ENCODE measurements at regions not wholly inside any gene's neighbourhood (a gene's known extent, or its start where the extent isn't known, plus 50 kb on each side); places are given as distances from the start of the nearest gene placed in this dataset.

- no peak overlapping the region for H3K27ac ChIP-seq (ENCODE audit: low read depth, low read length)
These were observed 252.1 kb upstream of the TAC1 start for GRCh38 chr7:97479740-97480290.

DNA sequence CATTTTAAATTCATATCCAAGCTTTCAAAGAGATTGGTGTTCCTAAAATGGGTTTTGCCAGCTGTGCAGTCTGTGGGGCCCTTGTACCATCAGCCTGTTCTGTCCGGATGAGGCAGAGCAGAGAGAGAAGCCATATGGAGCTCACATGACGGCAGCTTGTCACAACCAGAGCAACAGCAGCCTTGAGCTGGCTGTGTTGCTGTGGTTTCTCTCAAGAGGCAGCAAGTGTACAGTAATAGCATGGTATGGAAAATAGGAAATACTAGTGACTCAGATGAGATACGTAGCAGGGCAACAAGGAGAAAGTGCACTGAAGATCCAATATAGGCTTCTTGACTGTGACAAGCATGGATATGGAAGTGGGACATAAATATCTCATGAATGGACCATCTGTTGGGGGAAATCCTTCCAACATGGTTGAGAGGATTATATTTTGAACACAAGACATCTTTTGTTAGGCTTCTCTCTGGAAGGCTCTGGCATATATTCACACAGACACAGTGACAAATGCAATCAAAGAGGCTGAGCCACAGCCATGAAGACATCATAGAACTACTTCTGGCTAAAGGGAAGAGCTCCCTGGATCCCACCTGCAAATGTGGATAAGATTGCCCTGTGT, 251.0 kb upstream of the TAC1 start:
- Histone ChIP-seq H3K4me1 (ENCODE audit: control insufficient read depth in 5 of 5, insufficient read depth in 5 of 5, low read length in 5 of 5) (no peaks in the 10 kb centered on the region), H3K36me3 (ENCODE audit: control insufficient read depth in 5 of 5, insufficient read depth in 5 of 5, low read length in 5 of 5) (no peaks in the 10 kb centered on the region), H3K27ac (ENCODE audit: low read depth, low read length) (no peak overlapping the region), H3K4me3 (ENCODE audit: low read depth in 1 of 5, low read length in 5 of 5) (no peak overlapping the region), H3K27me3 (ENCODE audit: control insufficient read depth in 5 of 5, insufficient read depth in 4 of 5, low read length in 5 of 5) (no peaks in the 10 kb centered on the region), H3K9ac (ENCODE audit: low read length in 5 of 5) (no peak overlapping the region), H3K9me3 (ENCODE audit: control insufficient read depth in 5 of 5, low read length in 5 of 5) (no peaks in the 10 kb centered on the region)

More at GRCh38 chr7:97479740-97480290, 252.1 kb upstream of the TAC1 start:
- Histone ChIP-seq H3K4me3 (ENCODE audit: low read depth in 1 of 5, low read length in 5 of 5) (no peak overlapping the region), H3K27me3 (ENCODE audit: control insufficient read depth in 5 of 5, insufficient read depth in 4 of 5, low read length in 5 of 5) (no peaks in the 10 kb centered on the region), H3K9ac (ENCODE audit: low read length in 5 of 5) (no peak overlapping the region), H3K36me3 (ENCODE audit: control insufficient read depth in 5 of 5, insufficient read depth in 5 of 5, low read length in 5 of 5) (no peaks in the 10 kb centered on the region), H3K4me1 (ENCODE audit: control insufficient read depth in 5 of 5, insufficient read depth in 5 of 5, low read length in 5 of 5) (no peaks in the 10 kb centered on the region), H3K9me3 (ENCODE audit: control insufficient read depth in 5 of 5, low read length in 5 of 5) (no peaks in the 10 kb centered on the region)

DNA sequence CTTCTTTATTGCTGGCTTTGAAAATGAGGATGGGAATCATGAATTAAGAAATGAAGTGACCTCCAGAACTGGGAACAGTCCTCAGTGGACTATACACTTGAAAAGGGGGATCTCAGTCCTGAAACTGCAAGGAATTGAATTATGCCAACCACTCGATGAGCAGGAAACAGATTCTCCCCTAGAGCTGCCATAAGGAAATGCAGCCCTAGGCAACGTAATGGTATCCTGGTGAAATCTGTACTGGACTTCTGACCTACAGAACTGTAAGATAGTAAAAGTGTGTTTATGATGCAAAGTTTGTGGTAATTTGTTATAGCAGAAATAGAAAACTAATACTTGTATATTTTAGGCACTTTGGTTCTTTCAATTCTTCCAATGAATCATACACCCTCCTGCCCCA, 236.4 kb upstream of the TAC1 start:
- H3K4me1 ChIP-seq (ENCODE audit: control insufficient read depth in 5 of 5, insufficient read depth in 5 of 5, low read length in 5 of 5) = no peaks in the 10 kb centered on the region
- H3K27me3 ChIP-seq (ENCODE audit: control insufficient read depth in 5 of 5, insufficient read depth in 4 of 5, low read length in 5 of 5) = no peaks in the 10 kb centered on the region
- H3K9ac ChIP-seq (ENCODE audit: low read length in 5 of 5) = no peak overlapping the region
- no peaks in the 10 kb centered on the region for H3K9me3 ChIP-seq (ENCODE audit: control insufficient read depth in 5 of 5, low read length in 5 of 5)
- H3K36me3 ChIP-seq (ENCODE audit: control insufficient read depth in 5 of 5, insufficient read depth in 5 of 5, low read length in 5 of 5) = no peaks in the 10 kb centered on the region
- no peak overlapping the region for H3K4me3 ChIP-seq (ENCODE audit: low read depth in 1 of 5, low read length in 5 of 5)
- no peak overlapping the region for H3K27ac ChIP-seq (ENCODE audit: low read depth, low read length)

DNA sequence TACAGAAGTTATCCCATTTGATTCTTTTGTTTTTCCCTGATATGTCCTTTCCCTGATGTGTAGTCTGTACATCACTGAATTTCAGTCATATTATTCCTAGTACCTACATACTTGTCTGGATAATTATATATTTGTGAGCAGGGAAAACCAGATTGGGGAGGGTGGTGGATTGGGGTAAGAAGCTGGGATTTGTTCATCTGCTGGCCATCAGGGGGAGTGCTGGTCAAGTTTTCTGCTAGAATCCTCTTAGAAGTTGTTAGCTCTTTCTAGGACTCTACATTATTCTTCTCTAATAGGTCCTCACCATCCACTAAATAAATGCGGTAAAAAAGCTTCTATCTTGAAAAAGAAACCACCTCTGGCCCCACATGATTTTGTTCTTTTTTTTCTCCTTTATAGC, 232.7 kb upstream of the TAC1 start:
- H3K4me1 ChIP-seq (ENCODE audit: control insufficient read depth in 5 of 5, insufficient read depth in 5 of 5, low read length in 5 of 5) = no peaks in the 10 kb centered on the region
- no peak overlapping the region for H3K4me3 ChIP-seq (ENCODE audit: low read depth in 1 of 5, low read length in 5 of 5)
- no peak overlapping the region for H3K9ac ChIP-seq (ENCODE audit: low read length in 5 of 5)
- no peaks in the 10 kb centered on the region for H3K9me3 ChIP-seq (ENCODE audit: control insufficient read depth in 5 of 5, low read length in 5 of 5)
- no peak overlapping the region for H3K27ac ChIP-seq (ENCODE audit: low read depth, low read length)
- H3K27me3 ChIP-seq (ENCODE audit: control insufficient read depth in 5 of 5, insufficient read depth in 4 of 5, low read length in 5 of 5) = no peaks in the 10 kb centered on the region
- H3K36me3 ChIP-seq (ENCODE audit: control insufficient read depth in 5 of 5, insufficient read depth in 5 of 5, low read length in 5 of 5) = no peaks in the 10 kb centered on the region

DNA sequence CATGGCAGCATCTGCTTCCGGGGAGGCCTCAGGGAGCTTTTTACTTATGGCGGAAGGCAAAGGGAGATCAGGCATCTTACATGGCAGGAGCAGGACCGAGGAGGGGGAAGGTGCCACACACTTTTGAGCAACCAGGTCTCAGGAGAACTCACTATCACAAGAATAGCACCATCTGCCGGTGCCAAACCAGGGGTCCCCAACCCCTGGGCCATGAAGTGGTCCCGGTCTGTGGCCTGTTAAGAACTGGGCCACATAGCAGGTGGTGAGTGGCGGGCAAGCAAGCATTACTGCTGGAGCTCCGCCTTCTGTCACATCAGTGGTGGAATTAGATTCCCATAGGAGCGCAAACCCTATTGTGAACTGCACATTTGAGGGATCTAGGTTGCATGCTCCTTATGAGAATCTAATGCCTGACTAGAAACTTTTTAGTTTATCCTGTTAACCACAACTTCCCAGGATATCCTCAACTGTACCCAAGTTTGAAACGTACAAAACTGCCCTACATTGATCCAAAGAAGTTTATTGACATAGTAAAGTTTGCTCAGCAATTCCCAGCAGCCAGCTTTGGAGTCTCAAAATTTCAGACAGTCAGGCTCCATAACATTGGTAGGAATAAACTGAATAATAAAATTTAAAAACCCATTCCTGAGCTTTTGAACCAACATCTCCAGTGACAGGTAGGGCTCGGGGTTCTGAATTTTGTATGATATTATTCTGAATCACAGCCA, 228.4 kb upstream of the TAC1 start:
- Histone ChIP-seq H3K36me3 (ENCODE audit: control insufficient read depth in 5 of 5, insufficient read depth in 5 of 5, low read length in 5 of 5) (no peaks in the 10 kb centered on the region), H3K27me3 (ENCODE audit: control insufficient read depth in 5 of 5, insufficient read depth in 4 of 5, low read length in 5 of 5) (no peaks in the 10 kb centered on the region), H3K4me1 (ENCODE audit: control insufficient read depth in 5 of 5, insufficient read depth in 5 of 5, low read length in 5 of 5) (no peaks in the 10 kb centered on the region), H3K9ac (ENCODE audit: low read length in 5 of 5) (no peak overlapping the region), H3K4me3 (ENCODE audit: low read depth in 1 of 5, low read length in 5 of 5) (no peak overlapping the region), H3K27ac (ENCODE audit: low read depth, low read length) (no peak overlapping the region), H3K9me3 (ENCODE audit: control insufficient read depth in 5 of 5, low read length in 5 of 5) (no peaks in the 10 kb centered on the region)

DNA sequence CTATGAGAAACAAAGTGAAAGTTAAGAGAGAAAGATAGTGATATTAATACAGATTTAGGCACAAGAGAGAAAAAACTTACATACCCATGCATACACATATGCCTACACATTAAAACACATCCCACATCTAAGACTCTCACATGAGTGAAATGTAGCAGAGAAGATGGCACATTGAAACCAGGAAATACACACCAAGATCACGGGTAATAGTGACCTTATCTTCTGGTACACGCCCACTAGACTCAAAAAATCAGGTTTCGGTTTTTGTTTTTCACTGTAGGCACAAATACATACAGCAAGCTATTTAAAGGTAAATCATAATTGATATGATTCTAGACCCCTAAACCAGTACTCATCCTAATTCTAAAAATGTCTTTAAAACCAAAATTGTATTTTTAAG, 225.2 kb upstream of the TAC1 start:
- H3K27me3 ChIP-seq (ENCODE audit: control insufficient read depth in 5 of 5, insufficient read depth in 4 of 5, low read length in 5 of 5) = no peaks in the 10 kb centered on the region

GRCh38 chr7:97512441-97513207, 219.3 kb upstream of the TAC1 start:
- no peak overlapping the region for H3K9ac ChIP-seq (ENCODE audit: low read length in 5 of 5)
- H3K36me3 ChIP-seq (ENCODE audit: control insufficient read depth in 5 of 5, insufficient read depth in 5 of 5, low read length in 5 of 5) = no peaks in the 10 kb centered on the region
- H3K9me3 ChIP-seq (ENCODE audit: control insufficient read depth in 5 of 5, low read length in 5 of 5) = no peaks in the 10 kb centered on the region
- no peaks in the 10 kb centered on the region for H3K4me1 ChIP-seq (ENCODE audit: control insufficient read depth in 5 of 5, insufficient read depth in 5 of 5, low read length in 5 of 5)
- no peaks in the 10 kb centered on the region for H3K27me3 ChIP-seq (ENCODE audit: control insufficient read depth in 5 of 5, insufficient read depth in 4 of 5, low read length in 5 of 5)
- H3K4me3 ChIP-seq (ENCODE audit: low read depth in 1 of 5, low read length in 5 of 5) = no peak overlapping the region
- no peak overlapping the region for H3K27ac ChIP-seq (ENCODE audit: low read depth, low read length)

More for the DNA sequence above, 225.2 kb upstream of the TAC1 start:
- Histone ChIP-seq H3K4me3 (ENCODE audit: low read depth in 1 of 5, low read length in 5 of 5) (no peak overlapping the region), H3K9me3 (ENCODE audit: control insufficient read depth in 5 of 5, low read length in 5 of 5) (no peaks in the 10 kb centered on the region), H3K27ac (ENCODE audit: low read depth, low read length) (no peak overlapping the region), H3K9ac (ENCODE audit: low read length in 5 of 5) (no peak overlapping the region), H3K36me3 (ENCODE audit: control insufficient read depth in 5 of 5, insufficient read depth in 5 of 5, low read length in 5 of 5) (no peaks in the 10 kb centered on the region), H3K4me1 (ENCODE audit: control insufficient read depth in 5 of 5, insufficient read depth in 5 of 5, low read length in 5 of 5) (no peaks in the 10 kb centered on the region)

GRCh38 chr7:97513326-97513725, 218.6 kb upstream of the TAC1 start:
- no peaks in the 10 kb centered on the region for H3K27me3 ChIP-seq (ENCODE audit: control insufficient read depth in 5 of 5, insufficient read depth in 4 of 5, low read length in 5 of 5)
- no peak overlapping the region for H3K4me3 ChIP-seq (ENCODE audit: low read depth in 1 of 5, low read length in 5 of 5)
- H3K9me3 ChIP-seq (ENCODE audit: control insufficient read depth in 5 of 5, low read length in 5 of 5) = no peaks in the 10 kb centered on the region
- no peaks in the 10 kb centered on the region for H3K36me3 ChIP-seq (ENCODE audit: control insufficient read depth in 5 of 5, insufficient read depth in 5 of 5, low read length in 5 of 5)
- H3K9ac ChIP-seq (ENCODE audit: low read length in 5 of 5) = no peak overlapping the region
- H3K4me1 ChIP-seq (ENCODE audit: control insufficient read depth in 5 of 5, insufficient read depth in 5 of 5, low read length in 5 of 5) = no peaks in the 10 kb centered on the region
- H3K27ac ChIP-seq (ENCODE audit: low read depth, low read length) = no peak overlapping the region

DNA sequence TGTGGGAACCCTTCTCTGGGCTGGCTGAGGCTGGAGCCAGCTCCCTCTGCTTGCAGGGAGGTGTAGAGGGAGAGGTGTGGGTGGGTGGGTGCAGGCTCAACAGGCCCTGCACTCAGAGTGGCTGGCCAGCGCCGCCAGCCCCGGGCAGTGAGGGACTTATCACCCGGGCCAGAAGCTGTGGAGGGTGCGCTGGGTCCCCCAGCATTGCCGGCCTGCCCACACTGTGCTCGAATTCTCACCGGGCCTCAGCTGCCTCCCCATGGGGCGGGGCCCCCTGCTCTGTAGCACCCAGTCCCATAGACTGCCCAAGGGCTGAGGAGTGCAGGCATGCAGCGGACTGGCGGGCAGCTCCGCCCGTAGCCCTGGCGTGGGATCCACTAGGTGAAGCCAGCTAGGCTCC, 190.7 kb upstream of the TAC1 start:
- Histone ChIP-seq H3K9me3 (ENCODE audit: control insufficient read depth in 5 of 5, low read length in 5 of 5) (peaks cover 0 to 10% (median 7%) of the 10 kb centered on the region in 5 donors), H3K27ac (ENCODE audit: low read depth, low read length) (no peak overlapping the region), H3K9ac (ENCODE audit: low read length in 5 of 5) (no peak overlapping the region), H3K4me1 (ENCODE audit: control insufficient read depth in 5 of 5, insufficient read depth in 5 of 5, low read length in 5 of 5) (no peaks in the 10 kb centered on the region), H3K4me3 (ENCODE audit: low read depth in 1 of 5, low read length in 5 of 5) (no peak overlapping the region), H3K36me3 (ENCODE audit: control insufficient read depth in 5 of 5, insufficient read depth in 5 of 5, low read length in 5 of 5) (no peaks in the 10 kb centered on the region), H3K27me3 (ENCODE audit: control insufficient read depth in 5 of 5, insufficient read depth in 4 of 5, low read length in 5 of 5) (no peaks in the 10 kb centered on the region)

GRCh38 chr7:97555857-97556421, 175.9 kb upstream of the TAC1 start:
- no peaks in the 10 kb centered on the region for H3K36me3 ChIP-seq (ENCODE audit: control insufficient read depth in 5 of 5, insufficient read depth in 5 of 5, low read length in 5 of 5)
- H3K27me3 ChIP-seq (ENCODE audit: control insufficient read depth in 5 of 5, insufficient read depth in 4 of 5, low read length in 5 of 5) = no peaks in the 10 kb centered on the region
- no peak overlapping the region for H3K27ac ChIP-seq (ENCODE audit: low read depth, low read length)
- H3K9me3 ChIP-seq (ENCODE audit: control insufficient read depth in 5 of 5, low read length in 5 of 5) = peaks cover 0 to 4% (median 2%) of the 10 kb centered on the region in 5 donors
- no peak overlapping the region for H3K4me3 ChIP-seq (ENCODE audit: low read depth in 1 of 5, low read length in 5 of 5)
- no peak overlapping the region for H3K9ac ChIP-seq (ENCODE audit: low read length in 5 of 5)
- no peaks in the 10 kb centered on the region for H3K4me1 ChIP-seq (ENCODE audit: control insufficient read depth in 5 of 5, insufficient read depth in 5 of 5, low read length in 5 of 5)
